ENCODE measurements at regions not wholly inside any gene's neighbourhood (a gene's known extent, or its start where the extent isn't known, plus 50 kb on each side); places are given as distances from the start of the nearest gene placed in this dataset.

GRCh38 chr20:56867128-56867527, 238.0 kb downstream of the TFAP2C start:
- TF ChIP-seq CTCF (IDR thresholded peaks at IDR 0.05; ENCODE audit: low read depth, low read length, poor library complexity, severe bottlenecking), result no peak
- TF ChIP-seq EZH2phosphoT487 (IDR thresholded peaks at IDR 0.05; ENCODE audit: borderline replicate concordance, low read length), result no peak
